DND-41 (cell line): ENCODE measurements at regions not wholly inside any gene's neighbourhood (a gene's known extent, or its start where the extent isn't known, plus 50 kb on each side); places are given as distances from the start of the nearest gene placed in this dataset.

Source experiments
- ATAC-seq: fragments of 200-7000 bp; cut with Tn5 transposase; 3 replicates; pipeline ENCODE4 v1.9.1; 2021; ENCODE audit warnings: low read depth; ENCODE audit not compliant: insufficient read depth
- DNase-seq: peaks from one replicate; pipeline ENCODE4 v3.0.0-alpha.2; 2020
- H2AFZ ChIP-seq: 2 replicates; pipeline ENCODE4 v1.6.0; 2012; ENCODE audit warnings: low read depth, low read length
- H3K27ac ChIP-seq: 2 replicates; pipeline ENCODE4 v1.5.1; 2012; ENCODE audit warnings: low read length, inconsistent platforms
- H3K27me3 ChIP-seq: fragments of 200-600 bp; sonication (generic); 2 replicates; pipeline ENCODE4 v1.6.0; 2012; ENCODE audit warnings: low read length, mild to moderate bottlenecking, inconsistent platforms; ENCODE audit not compliant: insufficient read depth, poor library complexity
- H3K36me3 ChIP-seq: 2 replicates; pipeline ENCODE4 v1.5.1; 2012; ENCODE audit warnings: low read length, inconsistent platforms; ENCODE audit not compliant: insufficient read depth
- H3K4me1 ChIP-seq: 2 replicates; pipeline ENCODE4 v1.5.1; 2012; ENCODE audit warnings: mild to moderate bottlenecking, low read length; ENCODE audit not compliant: insufficient read depth
- H3K4me2 ChIP-seq: 2 replicates; pipeline ENCODE4 v1.6.0; 2012; ENCODE audit warnings: mild to moderate bottlenecking, moderate library complexity, low read length, inconsistent platforms; ENCODE audit not compliant: insufficient read depth
- H3K4me3 ChIP-seq, 2 experiments: fragments of 200-600 bp in 1 of 2; shearing (Covaris generic) in 1 of 2; 2 replicates each; pipeline ENCODE4 v1.5.1; 2012 to 2016; ENCODE audit warnings: inconsistent platforms in 2 of 2, low read length in 2 of 2, mild to moderate bottlenecking in 2 of 2, low read depth in 1 of 2, moderate library complexity in 1 of 2
- H3K79me2 ChIP-seq: 2 replicates; pipeline ENCODE4 v1.6.0; 2012; ENCODE audit warnings: low read length, inconsistent platforms; ENCODE audit not compliant: insufficient read depth
- H3K9ac ChIP-seq: 2 replicates; pipeline ENCODE4 v1.6.0; 2012; ENCODE audit warnings: low read depth, mild to moderate bottlenecking, inconsistent platforms, low read length, moderate library complexity
- H3K9me3 ChIP-seq: 2 replicates; pipeline ENCODE4 v1.5.1; 2012; ENCODE audit warnings: low read length, moderate library complexity, mild to moderate bottlenecking, inconsistent platforms; ENCODE audit not compliant: insufficient read depth, severe bottlenecking
- H4K20me1 ChIP-seq: 2 replicates; pipeline ENCODE4 v1.6.0; 2012; ENCODE audit warnings: low read length; ENCODE audit not compliant: insufficient read depth
- EZH2 ChIP-seq: IDR thresholded peaks from 3 replicates; pipeline ENCODE4 v1.6.1; 2012; ENCODE audit warnings: borderline replicate concordance, low read depth, mild to moderate bottlenecking, moderate library complexity, low read length, inconsistent platforms; ENCODE audit not compliant: severe bottlenecking
- TF ChIP-seq, protein P1 (sequence below): IDR thresholded peaks from 2 replicates; pipeline ENCODE4 v1.5.1; 2012; ENCODE audit warnings: borderline replicate concordance, low read length, moderate library complexity, mild to moderate bottlenecking; ENCODE audit not compliant: poor library complexity, severe bottlenecking; ENCODE audit errors: extremely low read depth

DNA sequence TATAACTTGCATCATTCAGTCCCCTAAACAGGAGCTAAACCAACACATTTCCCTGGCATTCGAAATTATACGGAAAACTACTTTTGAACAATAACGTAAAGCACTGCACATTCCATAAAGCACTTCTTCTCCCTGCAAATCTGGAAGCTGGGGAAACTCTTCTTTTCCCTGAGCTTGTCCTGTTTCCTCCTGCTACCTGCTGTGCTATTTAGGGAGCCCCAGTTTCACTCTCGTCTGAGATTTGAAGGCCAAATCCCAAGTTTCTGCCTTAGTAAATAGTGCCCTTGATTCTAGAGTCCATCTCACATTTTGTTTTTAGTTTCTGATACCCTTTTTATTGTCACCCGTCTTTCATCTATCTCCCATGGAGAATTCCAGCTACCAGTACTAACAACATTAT lies 67.7 kb upstream of the OSR1 start:
- DNase-seq (no peak), ATAC-seq (no peak)
- Histone ChIP-seq H3K9ac (no peak overlapping the region), H3K9me3 (no peaks in the 10 kb centered on the region), H2AFZ (no peak overlapping the region), H3K27me3 (no peaks in the 10 kb centered on the region), H4K20me1 (no peaks in the 10 kb centered on the region), H3K79me2 (no peaks in the 10 kb centered on the region), H3K36me3 (no peaks in the 10 kb centered on the region), H3K4me3 (no peak overlapping the region), H3K4me2 (no peak overlapping the region), H3K4me1 (no peaks in the 10 kb centered on the region), H3K27ac (no peak overlapping the region)
- TF ChIP-seq, protein P1, sequence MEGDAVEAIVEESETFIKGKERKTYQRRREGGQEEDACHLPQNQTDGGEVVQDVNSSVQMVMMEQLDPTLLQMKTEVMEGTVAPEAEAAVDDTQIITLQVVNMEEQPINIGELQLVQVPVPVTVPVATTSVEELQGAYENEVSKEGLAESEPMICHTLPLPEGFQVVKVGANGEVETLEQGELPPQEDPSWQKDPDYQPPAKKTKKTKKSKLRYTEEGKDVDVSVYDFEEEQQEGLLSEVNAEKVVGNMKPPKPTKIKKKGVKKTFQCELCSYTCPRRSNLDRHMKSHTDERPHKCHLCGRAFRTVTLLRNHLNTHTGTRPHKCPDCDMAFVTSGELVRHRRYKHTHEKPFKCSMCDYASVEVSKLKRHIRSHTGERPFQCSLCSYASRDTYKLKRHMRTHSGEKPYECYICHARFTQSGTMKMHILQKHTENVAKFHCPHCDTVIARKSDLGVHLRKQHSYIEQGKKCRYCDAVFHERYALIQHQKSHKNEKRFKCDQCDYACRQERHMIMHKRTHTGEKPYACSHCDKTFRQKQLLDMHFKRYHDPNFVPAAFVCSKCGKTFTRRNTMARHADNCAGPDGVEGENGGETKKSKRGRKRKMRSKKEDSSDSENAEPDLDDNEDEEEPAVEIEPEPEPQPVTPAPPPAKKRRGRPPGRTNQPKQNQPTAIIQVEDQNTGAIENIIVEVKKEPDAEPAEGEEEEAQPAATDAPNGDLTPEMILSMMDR: no peak
- no peak for TF ChIP-seq EZH2

- DNase-seq (no peak), ATAC-seq (no peak)
- Histone ChIP-seq H3K79me2 (no peaks in the 10 kb centered on the region), H3K4me3 (no peak overlapping the region), H3K27me3 (no peaks in the 10 kb centered on the region), H3K9ac (no peak overlapping the region), H4K20me1 (no peaks in the 10 kb centered on the region), H3K27ac (no peak overlapping the region), H3K4me1 (no peaks in the 10 kb centered on the region), H3K4me2 (no peak overlapping the region), H2AFZ (no peak overlapping the region), H3K36me3 (no peaks in the 10 kb centered on the region), H3K9me3 (no peaks in the 10 kb centered on the region)
- TF ChIP-seq, protein P1: no peak
- no peak for TF ChIP-seq EZH2
Measured at GRCh38 chr2:19425419-19425818, 67.0 kb upstream of the OSR1 start.

DNA sequence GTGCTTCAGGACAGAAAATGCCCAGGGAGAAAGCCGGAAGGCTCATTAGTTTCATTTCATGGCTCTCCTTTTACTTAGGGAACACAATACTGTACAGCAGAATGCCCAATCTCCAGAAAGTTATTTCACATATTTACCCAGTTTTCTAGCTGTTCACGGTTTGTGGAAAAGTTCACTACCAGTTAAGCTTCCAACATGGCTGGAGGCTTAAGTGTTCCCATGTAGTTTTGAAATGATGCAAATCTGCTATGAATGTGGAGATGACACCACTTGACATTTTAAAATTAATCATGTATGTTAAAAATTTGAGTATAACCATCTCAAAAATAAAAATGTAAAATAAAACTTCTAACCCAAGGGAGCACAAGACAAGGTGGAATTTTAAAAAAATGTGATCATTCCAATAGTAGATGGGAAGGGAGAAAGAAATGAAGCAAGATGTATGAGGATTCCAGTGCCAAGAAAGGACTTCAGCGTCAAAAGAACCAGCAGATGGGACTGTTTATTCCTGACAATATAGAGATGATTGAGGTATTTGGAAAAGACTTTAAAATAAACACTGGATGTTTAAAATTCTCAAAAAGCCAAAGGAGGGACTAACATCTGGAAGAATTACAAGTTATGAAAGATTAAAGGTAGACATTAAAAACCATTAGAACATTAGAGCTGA lies 60.9 kb upstream of the OSR1 start:
- TF ChIP-seq EZH2: no peak
- TF ChIP-seq, protein P1: no peak
- H3K9ac ChIP-seq: no peak overlapping the region
- H3K4me3 ChIP-seq: no peak overlapping the region
- H3K36me3 ChIP-seq: no peaks in the 10 kb centered on the region
- H3K79me2 ChIP-seq: no peaks in the 10 kb centered on the region
- no peak overlapping the region for H3K4me2 ChIP-seq
- ATAC-seq (no peak), DNase-seq (no peak)
- H2AFZ ChIP-seq: no peak overlapping the region
- H3K27me3 ChIP-seq: no peaks in the 10 kb centered on the region
- H3K9me3 ChIP-seq: no peaks in the 10 kb centered on the region
- no peaks in the 10 kb centered on the region for H3K4me1 ChIP-seq
- no peaks in the 10 kb centered on the region for H4K20me1 ChIP-seq
- H3K27ac ChIP-seq: no peak overlapping the region
